DOHH2 (cell line): ENCODE measurements at regions not wholly inside any gene's neighbourhood (a gene's known extent, or its start where the extent isn't known, plus 50 kb on each side); places are given as distances from the start of the nearest gene placed in this dataset.

ENCODE experiments used
- H3F3A ChIP-seq: fragments of 200-600 bp; sonication (generic), shearing (Covaris generic); 2 replicates; pipeline ENCODE4 v1.6.0; 2016; ENCODE audit warnings: antibody characterized with exemption, mild to moderate bottlenecking; ENCODE audit not compliant: control insufficient read depth, insufficient read depth
- H3K27ac ChIP-seq: fragments of 200-600 bp; sonication (generic); 2 replicates; pipeline ENCODE4 v1.5.1; 2014; ENCODE audit warnings: low read depth, mild to moderate bottlenecking, low read length, moderate library complexity
- H3K27me3 ChIP-seq: fragments of 200-600 bp; sonication (generic); 2 replicates; pipeline ENCODE4 v1.6.1; 2014; ENCODE audit warnings: mild to moderate bottlenecking, low read length, mixed read lengths; ENCODE audit not compliant: control insufficient read depth
- H3K36me3 ChIP-seq: fragments of 200-600 bp; sonication (generic); 2 replicates; pipeline ENCODE4 v1.6.1; 2014; ENCODE audit warnings: mild to moderate bottlenecking, low read length, moderate library complexity, mixed read lengths; ENCODE audit not compliant: control insufficient read depth
- H3K4me1 ChIP-seq: fragments of 200-600 bp; sonication (generic); 2 replicates; pipeline ENCODE4 v1.6.1; 2014; ENCODE audit warnings: mild to moderate bottlenecking, low read length, mixed read lengths; ENCODE audit not compliant: control insufficient read depth
- H3K4me2 ChIP-seq: fragments of 200-600 bp; sonication (generic); 2 replicates; pipeline ENCODE4 v1.6.0; 2014; ENCODE audit warnings: mild to moderate bottlenecking, low read length, moderate library complexity
- H3K4me3 ChIP-seq: fragments of 200-600 bp; sonication (generic); 2 replicates; pipeline ENCODE4 v1.5.1; 2014; ENCODE audit warnings: mild to moderate bottlenecking, low read length, mixed read lengths
- H3K79me2 ChIP-seq: fragments of 200-600 bp; sonication (generic); 2 replicates; pipeline ENCODE4 v1.6.1; 2014; ENCODE audit warnings: mild to moderate bottlenecking, low read length, mixed read lengths; ENCODE audit not compliant: control insufficient read depth
- H3K9me2 ChIP-seq: fragments of 200-600 bp; sonication (generic); replicated peaks from 2 replicates; pipeline ENCODE4 v1.6.1; 2014; ENCODE audit warnings: mild to moderate bottlenecking, low read length, mixed read lengths; ENCODE audit not compliant: control insufficient read depth
- H3K9me3 ChIP-seq: fragments of 200-600 bp; sonication (generic); 2 replicates; pipeline ENCODE4 v1.6.1; 2014; ENCODE audit warnings: antibody characterized with exemption, low read length, mixed read lengths; ENCODE audit not compliant: control insufficient read depth, insufficient read depth
- H4K20me1 ChIP-seq: fragments of 200-600 bp; sonication (generic); 2 replicates; pipeline ENCODE4 v1.6.0; 2014; ENCODE audit warnings: low read depth, mild to moderate bottlenecking, antibody characterized with exemption, low read length, moderate library complexity; ENCODE audit not compliant: control insufficient read depth, insufficient read depth
- EZH2phosphoT487 ChIP-seq: fragments of 200-600 bp; sonication (generic); IDR thresholded peaks from 2 replicates; pipeline ENCODE4 v1.6.1; 2017; ENCODE audit warnings: borderline replicate concordance, mild to moderate bottlenecking, antibody characterized with exemption, low read length, moderate library complexity, mixed read lengths
- TF ChIP-seq, protein P1 (sequence below): fragments of 200-600 bp; sonication (generic); IDR thresholded peaks from one replicate; pipeline ENCODE4 v1.5.1; 2014; ENCODE audit warnings: antibody characterized with exemption, mild to moderate bottlenecking, low read depth, low read length; ENCODE audit not compliant: poor library complexity, severe bottlenecking

DNA sequence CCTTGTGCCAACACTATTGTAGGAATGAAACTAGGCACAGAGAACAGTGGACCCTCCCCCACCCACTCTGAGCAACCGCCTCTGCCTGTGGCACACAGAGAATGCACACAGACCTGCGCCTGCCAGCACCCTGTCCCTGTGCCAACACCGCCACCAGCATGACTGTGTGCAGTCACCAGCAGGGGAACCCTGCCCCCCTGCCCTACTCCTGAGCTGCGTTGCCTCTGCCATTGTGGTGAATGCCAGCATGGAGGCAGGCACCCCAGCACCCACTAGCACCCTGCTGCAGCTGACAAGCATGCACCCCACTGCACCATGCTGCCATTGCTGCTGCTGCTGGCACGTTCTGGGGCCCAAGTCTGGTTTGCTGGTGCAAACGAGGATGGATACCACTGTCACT lies 94.4 kb upstream of the PRLR start:
- no peak for TF ChIP-seq EZH2phosphoT487
- TF ChIP-seq, protein P1, sequence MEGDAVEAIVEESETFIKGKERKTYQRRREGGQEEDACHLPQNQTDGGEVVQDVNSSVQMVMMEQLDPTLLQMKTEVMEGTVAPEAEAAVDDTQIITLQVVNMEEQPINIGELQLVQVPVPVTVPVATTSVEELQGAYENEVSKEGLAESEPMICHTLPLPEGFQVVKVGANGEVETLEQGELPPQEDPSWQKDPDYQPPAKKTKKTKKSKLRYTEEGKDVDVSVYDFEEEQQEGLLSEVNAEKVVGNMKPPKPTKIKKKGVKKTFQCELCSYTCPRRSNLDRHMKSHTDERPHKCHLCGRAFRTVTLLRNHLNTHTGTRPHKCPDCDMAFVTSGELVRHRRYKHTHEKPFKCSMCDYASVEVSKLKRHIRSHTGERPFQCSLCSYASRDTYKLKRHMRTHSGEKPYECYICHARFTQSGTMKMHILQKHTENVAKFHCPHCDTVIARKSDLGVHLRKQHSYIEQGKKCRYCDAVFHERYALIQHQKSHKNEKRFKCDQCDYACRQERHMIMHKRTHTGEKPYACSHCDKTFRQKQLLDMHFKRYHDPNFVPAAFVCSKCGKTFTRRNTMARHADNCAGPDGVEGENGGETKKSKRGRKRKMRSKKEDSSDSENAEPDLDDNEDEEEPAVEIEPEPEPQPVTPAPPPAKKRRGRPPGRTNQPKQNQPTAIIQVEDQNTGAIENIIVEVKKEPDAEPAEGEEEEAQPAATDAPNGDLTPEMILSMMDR = no peak
- H3K79me2 ChIP-seq = no peaks in the 10 kb centered on the region
- H3K9me3 ChIP-seq = no peaks in the 10 kb centered on the region
- H3K4me2 ChIP-seq = no peak overlapping the region
- H3K27me3 ChIP-seq = no peaks in the 10 kb centered on the region
- peaks cover 26% of the 10 kb centered on the region for H3K4me1 ChIP-seq
- H3K9me2 ChIP-seq = no peaks in the 10 kb centered on the region
- no peaks in the 10 kb centered on the region for H3K36me3 ChIP-seq
- no peaks in the 10 kb centered on the region for H3F3A ChIP-seq
- no peak overlapping the region for H3K4me3 ChIP-seq
- H4K20me1 ChIP-seq = no peaks in the 10 kb centered on the region
- H3K27ac ChIP-seq = no peak overlapping the region

DNA sequence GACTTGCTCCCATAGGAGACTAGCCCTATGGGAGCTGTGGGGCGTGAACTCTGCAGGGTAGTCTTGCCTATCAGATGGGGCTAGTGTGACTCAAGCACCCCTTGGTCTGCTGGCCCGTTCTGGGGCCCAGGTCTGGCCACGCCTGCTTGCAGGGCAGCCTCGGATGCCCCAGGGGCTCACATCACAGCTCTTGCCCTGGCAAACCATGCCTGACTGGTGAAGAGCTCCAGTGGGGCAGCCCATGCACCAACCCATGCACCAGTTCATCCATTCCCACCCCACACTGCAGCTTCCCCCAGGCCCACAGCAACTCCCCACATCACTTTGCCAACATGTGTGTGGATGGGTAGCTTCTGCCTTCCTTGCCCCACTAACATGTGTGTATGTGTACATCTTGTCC lies 93.9 kb upstream of the PRLR start:
- H3K9me2 ChIP-seq = no peaks in the 10 kb centered on the region
- peaks cover 31% of the 10 kb centered on the region for H3K4me1 ChIP-seq
- no peaks in the 10 kb centered on the region for H3K36me3 ChIP-seq
- H3K79me2 ChIP-seq = no peaks in the 10 kb centered on the region
- H4K20me1 ChIP-seq = no peaks in the 10 kb centered on the region
- H3F3A ChIP-seq = no peaks in the 10 kb centered on the region
- TF ChIP-seq, protein P1 = no peak
- TF ChIP-seq EZH2phosphoT487 = no peak
- no peak overlapping the region for H3K27ac ChIP-seq
- no peaks in the 10 kb centered on the region for H3K27me3 ChIP-seq
- no peak overlapping the region for H3K4me3 ChIP-seq
- H3K9me3 ChIP-seq = no peaks in the 10 kb centered on the region
- no peak overlapping the region for H3K4me2 ChIP-seq

GRCh38 chr5:35320029-35320428 lies 89.7 kb upstream of the PRLR start:
- no peaks in the 10 kb centered on the region for H3K27me3 ChIP-seq
- no peaks in the 10 kb centered on the region for H3K36me3 ChIP-seq
- H4K20me1 ChIP-seq = no peaks in the 10 kb centered on the region
- no peaks in the 10 kb centered on the region for H3K9me2 ChIP-seq
- no peaks in the 10 kb centered on the region for H3K79me2 ChIP-seq
- peaks cover 40% of the 10 kb centered on the region for H3K4me1 ChIP-seq
- peak overlapping the region; percentile 38 for H3K4me2 ChIP-seq
- H3F3A ChIP-seq = no peaks in the 10 kb centered on the region
- H3K4me3 ChIP-seq = peak overlapping the region; percentile 15
- TF ChIP-seq EZH2phosphoT487 = no peak
- TF ChIP-seq, protein P1 = no peak
- peak overlapping the region; percentile 72 for H3K27ac ChIP-seq
- H3K9me3 ChIP-seq = peaks cover 3% of the 10 kb centered on the region; the same call in 1 of the 2 replicates
